Posterior cingulate gyrus (tissue), 11 donors: ENCODE measurements at regions not wholly inside any gene's neighbourhood (a gene's known extent, or its start where the extent isn't known, plus 50 kb on each side); places are given as distances from the start of the nearest gene placed in this dataset.
"Not testable (repeated sequence)": the region's sequence is repeated elsewhere in the genome, so short reads cannot be mapped to it uniquely, and the experiment has no call there.

ENCODE experiments used
- DNase-seq, 10 donors: peaks; one replicate each; pipeline versions ENCODE4 v3.0.0 to v3.0.0-alpha.2; 2020 to 2021; ENCODE audit warnings: mixed read lengths in 3 of 10
- intact Hi-C: fragments of 100-400 bp; cut with DNase I; formaldehyde crosslinking; loops from one replicate; pipeline ENCODE4 v1.15.1; 2023

GRCh38 chr1:233722212-233722979, 108.5 kb downstream of the KCNK1 start:
- no peak for DNase-seq
- intact Hi-C loops = no loop called here

GRCh38 chr1:233723387-233723786, 109.5 kb downstream of the KCNK1 start:
- intact Hi-C loops = no loop called here

DNA sequence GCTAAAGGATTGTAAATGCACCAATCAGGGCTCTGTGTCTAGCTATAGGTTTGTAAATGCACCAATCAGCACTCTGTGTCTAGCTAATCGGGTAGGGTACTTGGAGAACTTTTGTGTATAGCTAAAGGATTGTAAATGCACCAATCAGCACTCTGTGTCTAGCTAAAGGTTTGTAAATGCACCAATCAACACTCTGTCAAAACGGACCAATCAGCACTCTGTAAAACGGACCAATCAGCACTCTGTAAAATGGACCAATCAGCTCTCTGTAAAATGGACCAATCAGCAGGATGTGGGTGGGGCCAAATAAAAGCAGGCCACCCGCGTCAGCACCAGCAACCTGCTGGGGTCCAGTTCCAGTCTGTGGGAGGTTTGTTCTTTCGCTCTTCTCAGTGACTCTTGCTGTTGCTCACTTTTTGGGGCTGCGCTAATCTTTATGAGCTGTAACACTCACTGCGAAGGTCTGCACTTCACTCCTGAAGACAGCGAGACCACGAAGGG, 110.3 kb downstream of the KCNK1 start:
- intact Hi-C loops = not testable (repeated sequence)
- peak in 1 of 10 donors; percentile 33 for DNase-seq

More at GRCh38 chr1:233723387-233723786, 109.5 kb downstream of the KCNK1 start:
- no peak for DNase-seq

DNA sequence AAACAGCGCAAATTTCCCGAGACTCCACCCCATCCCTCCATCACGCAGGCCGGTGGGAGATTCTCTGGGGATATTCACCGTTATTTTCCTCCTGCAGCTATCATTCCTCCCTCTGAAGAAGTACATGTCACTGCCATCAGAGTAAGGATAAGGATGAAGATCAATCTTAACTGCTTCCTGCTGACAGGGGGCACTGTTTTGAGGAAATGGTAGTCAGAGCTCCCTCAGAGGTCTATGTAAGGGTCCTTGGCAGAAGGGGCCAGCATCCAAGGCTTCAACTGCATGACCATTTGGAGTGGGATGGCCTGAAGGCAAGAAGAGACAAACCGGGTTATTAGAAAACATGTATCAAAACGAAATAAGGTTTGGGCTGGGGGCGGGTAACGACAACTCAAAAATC, 111.5 kb downstream of the KCNK1 start:
- no peak for DNase-seq
- intact Hi-C loops = no loop called here

- no peak for DNase-seq
- intact Hi-C loops = no loop called here
Measured at GRCh38 chr1:233728721-233729120, 114.8 kb downstream of the KCNK1 start.

DNA sequence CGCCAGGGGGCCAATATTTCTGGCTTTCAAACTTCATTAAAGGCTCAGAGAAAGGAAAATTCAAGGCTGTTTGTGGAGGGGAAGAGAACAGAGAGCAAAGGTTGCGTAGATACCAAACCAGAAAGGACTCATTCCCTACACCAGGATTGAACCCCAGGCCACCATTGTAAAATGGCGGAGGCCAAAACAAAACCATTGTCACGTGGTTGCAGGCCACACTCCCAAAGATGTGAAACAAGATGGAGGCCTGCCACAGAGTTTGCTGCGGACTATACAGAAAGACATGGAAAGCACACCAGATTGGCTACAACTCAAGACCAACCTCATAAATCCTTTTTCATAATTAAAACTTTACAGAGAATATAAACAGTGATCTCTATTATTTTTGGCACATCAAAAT, 116.5 kb downstream of the KCNK1 start:
- intact Hi-C loops = no loop called here
- DNase-seq = no peak

DNA sequence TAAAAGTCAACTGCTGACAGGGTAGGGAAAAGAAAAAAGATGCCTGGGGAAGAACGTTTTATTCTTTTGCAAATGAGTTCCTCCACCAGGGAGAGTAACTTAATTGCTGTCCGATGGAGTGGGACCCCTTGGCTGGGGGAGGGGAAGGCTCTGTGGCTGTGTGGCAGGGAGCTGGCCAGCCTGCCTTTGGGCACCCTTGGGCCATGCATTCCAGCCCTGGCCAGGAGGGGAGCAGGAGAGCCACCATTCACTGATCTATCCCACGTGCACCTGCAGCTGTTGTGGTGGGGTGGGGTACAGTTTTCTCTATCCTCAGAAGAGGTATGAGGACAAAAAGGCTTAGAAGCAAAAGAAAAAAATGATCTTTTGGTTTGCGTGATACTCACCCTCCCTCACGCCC, 116.9 kb downstream of the KCNK1 start:
- intact Hi-C loops = no loop called here
- no peak for DNase-seq

GRCh38 chr1:233732206-233732605, 118.3 kb downstream of the KCNK1 start:
- intact Hi-C loops = no loop called here
- DNase-seq = no peak

DNA sequence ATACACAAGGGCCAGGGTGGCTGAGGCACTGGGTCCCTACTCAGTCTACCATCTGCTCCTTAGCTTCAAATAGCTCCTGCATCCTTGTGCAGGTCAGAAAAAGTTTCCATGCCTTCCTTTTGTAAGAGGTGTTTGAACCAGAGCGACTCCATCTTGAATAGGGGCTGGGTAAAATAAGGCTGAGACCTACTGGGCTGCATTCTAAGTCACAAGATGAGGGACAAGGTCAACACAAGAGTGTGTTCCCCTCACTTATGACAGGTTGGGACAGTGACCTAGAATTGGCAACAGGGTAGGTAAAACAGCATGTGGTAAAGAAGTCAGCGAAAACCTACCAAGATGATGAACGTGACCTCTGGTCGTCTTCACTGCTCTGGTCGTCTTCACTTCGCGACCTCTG, 120.5 kb downstream of the KCNK1 start:
- intact Hi-C loops = no loop called here
- DNase-seq = no peak

- intact Hi-C loops = no loop called here
- no peak for DNase-seq
Measured at GRCh38 chr1:233735331-233735730, 121.4 kb downstream of the KCNK1 start.

GRCh38 chr1:233735847-233736246, 121.9 kb downstream of the KCNK1 start:
- intact Hi-C loops = no loop called here
- DNase-seq = no peak

DNA sequence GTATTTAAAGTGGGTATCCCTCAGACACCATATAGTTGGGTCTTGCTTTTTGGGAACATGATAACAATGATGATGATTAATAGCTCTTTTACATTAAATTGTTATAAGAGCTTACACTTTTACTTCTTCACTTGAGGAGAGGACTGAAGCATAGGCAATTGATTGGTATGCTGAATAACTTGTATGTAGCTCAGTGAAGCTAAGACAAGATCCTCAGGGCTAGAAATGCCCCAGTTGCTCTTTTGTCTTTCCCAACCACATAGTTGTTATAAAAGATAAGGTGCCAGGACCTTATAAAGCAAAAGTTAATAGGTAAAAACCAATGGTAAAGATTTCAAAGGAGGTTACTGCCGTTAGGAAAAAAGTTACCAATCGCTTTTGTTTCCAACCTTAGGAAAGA, 123.4 kb downstream of the KCNK1 start:
- intact Hi-C loops = no loop called here
- no peak for DNase-seq

GRCh38 chr1:233738396-233738795, 124.5 kb downstream of the KCNK1 start:
- no peak for DNase-seq
- intact Hi-C loops = no loop called here

DNA sequence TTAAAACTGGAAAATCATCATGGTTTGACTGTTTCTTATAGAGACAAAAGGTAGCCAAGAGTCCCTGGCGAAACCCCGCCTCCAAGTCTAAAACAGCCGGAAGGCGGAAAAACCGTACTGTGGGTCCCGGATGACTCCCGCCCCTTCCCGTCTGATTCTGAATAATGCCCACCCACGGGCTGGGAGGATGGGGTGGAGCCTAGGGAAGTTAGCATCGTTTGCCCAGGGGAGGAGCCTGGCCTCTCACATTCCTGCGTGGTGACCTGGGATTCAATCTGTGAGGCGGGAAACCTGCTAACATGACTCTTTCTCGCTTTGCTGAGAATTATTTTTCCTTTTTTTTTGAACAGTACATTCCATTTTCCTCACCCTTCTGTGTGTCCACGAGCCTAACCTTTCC, 124.9 kb downstream of the KCNK1 start:
- DNase-seq = no peak
- intact Hi-C loops = no loop called here

DNA sequence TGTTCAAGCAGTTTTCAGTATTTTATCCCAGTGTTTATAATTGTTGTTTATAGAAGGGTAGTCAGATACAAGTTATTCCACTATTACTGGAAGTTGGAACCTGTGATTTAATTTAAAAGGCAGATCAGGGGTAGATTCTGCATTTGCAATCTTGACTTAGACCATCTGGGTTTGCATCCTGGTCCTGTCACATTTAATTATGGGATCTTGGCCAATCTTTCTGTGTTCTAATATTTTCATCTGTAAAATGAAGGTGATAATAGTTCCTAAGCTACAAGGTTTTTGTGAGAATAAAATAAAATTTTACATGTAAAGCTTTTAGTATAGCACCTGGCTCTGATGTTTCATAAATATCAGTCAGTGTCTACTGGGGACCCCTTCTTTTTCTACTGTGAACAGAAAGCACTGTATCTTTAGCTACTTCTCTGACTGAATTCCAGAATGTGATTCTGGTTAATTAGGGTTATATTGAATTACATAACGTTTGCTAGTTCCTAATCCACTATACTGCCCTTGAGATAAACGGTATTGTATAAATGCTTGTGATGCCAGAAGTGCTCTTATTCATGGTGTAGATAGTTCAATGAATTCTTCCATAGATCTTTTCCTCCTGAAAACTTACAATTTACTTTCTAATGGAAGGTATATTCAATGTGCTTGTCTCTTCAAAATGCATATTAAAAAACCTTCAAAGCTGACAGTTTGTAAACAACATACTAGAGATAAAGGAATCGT, 131.0 kb downstream of the KCNK1 start:
- intact Hi-C loops = no loop called here
- no peak for DNase-seq

- intact Hi-C loops = no loop called here
- no peak for DNase-seq
Measured at GRCh38 chr1:233750139-233750538, 136.2 kb downstream of the KCNK1 start.

DNA sequence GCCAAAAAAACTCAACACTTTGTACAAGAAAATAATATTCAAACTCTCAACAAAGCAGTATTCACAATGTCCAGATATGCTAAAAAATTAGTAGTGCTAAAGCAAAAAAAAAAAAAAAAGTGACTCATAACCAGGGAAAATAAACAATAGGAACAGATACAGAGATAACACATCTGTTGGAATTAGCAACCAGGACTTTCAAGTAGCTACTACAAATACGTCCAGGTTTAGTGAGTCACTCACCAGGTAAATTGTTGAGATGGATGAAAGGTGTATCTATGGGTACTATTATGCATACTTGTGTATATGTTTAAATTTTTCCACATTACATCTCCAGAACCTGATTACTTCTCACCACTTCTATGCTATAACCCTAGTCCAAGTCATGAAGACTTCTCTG, 144.8 kb upstream of the SLC35F3 start:
- DNase-seq = no peak
- intact Hi-C loops = no loop called here

DNA sequence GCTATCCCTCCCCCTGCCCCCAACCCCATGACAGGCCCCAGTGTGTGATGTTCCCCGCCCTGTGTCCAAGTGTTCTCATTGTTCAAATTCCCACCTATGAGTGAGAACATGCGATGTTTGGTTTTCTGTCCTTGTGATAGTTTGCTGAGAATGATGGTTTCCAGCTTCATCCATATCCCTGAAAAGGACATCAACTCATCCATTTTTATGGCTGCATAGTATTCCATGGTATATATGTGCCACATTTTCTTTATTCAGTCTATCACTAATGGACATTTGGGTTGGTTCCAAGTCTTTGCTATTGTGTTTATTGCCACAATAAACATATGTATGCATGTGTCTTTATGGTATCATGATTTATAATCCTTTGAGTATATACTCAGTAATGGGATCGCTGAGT, 140.2 kb upstream of the SLC35F3 start:
- DNase-seq, intact Hi-C loops: not testable (repeated sequence)

DNA sequence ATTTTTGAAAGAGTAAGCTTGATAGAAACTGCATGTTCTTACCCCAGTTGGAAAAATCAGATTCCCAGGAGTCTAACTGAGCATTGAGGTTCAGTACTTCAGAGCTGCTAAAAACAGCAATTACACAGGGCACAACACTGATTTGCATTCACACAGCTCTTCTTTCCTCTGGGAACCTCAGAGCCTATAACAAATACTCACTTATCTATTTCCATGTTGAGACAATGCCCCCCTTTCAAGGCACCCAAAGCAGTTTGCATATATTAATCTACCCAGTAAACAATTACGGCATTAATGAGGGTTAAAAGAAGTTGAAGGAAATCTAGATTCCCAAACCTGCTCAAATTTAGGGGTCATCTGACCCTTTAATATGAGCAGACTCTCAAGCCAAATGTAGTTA, 126.9 kb upstream of the SLC35F3 start:
- DNase-seq = peak in 1 of 10 donors; percentile 16
- intact Hi-C loops = no loop called here

- intact Hi-C loops = no loop called here
- DNase-seq = no peak
Measured at GRCh38 chr1:233780049-233780448, 124.4 kb upstream of the SLC35F3 start.

- intact Hi-C loops = no loop called here
- DNase-seq = no peak
Measured at GRCh38 chr1:233782937-233783586, 121.4 kb upstream of the SLC35F3 start.
